HepG2 (cell line): ENCODE measurements at regions not wholly inside any gene's neighbourhood (a gene's known extent, or its start where the extent isn't known, plus 50 kb on each side); places are given as distances from the start of the nearest gene placed in this dataset.

Experiments used
- ATAC-seq: fragments of 200-7000 bp; cut with Tn5 transposase; 3 replicates; pipeline ENCODE4 v1.9.1; 2020; ENCODE audit warnings: mild to moderate bottlenecking, moderate library complexity
- BruUV-seq: library from RNA; stranded (reverse); fragments of 400-500 nt; replicated peaks from 2 replicates; lab custom pipeline; 2021; lab: Mats Ljungman, UMichigan
- CTCF ChIA-PET: fragments of 300-600 bp; formaldehyde crosslinking; extraction: SDS; loops from one replicate; lab custom pipeline; 2021; ENCODE audit warnings: low total read pairs, inconsistent platforms, low intra/inter-chr PET ratio; lab: Yijun Ruan, JAX
- POLR2A ChIA-PET: fragments of 350-600 bp; sonication (Branson Sonifier 250); formaldehyde crosslinking; loops from one replicate; lab custom pipeline; 2020; ENCODE audit warnings: antibody characterized with exemption, inconsistent platforms; lab: Yijun Ruan, JAX
- DNase-seq: peaks from one replicate; pipeline ENCODE4 v3.0.0-alpha.2; 2015; ENCODE audit warnings: low spot score
- FAIRE-seq: peaks from 3 replicates; lab custom pipeline; 2011; peaks lifted over from hg19 to GRCh38; lab: Jason Lieb, UNC
- H2AFZ ChIP-seq: one replicate; pipeline ENCODE4 v1.6.1; 2011; ENCODE audit warnings: low read length, inconsistent platforms
- H3K27ac ChIP-seq: fragments of 300-600 bp; 3 replicates; pipeline ENCODE4 v1.8.0; 2011; ENCODE audit warnings: mixed run types, mild to moderate bottlenecking, mixed read lengths, low read length, inconsistent platforms; ENCODE audit not compliant: insufficient read depth; ENCODE audit errors: extremely low read length
- H3K27me3 ChIP-seq, 2 experiments: fragments of 200-600 bp in 1 of 2; 2 replicates in 1 of 2; 3 replicates in 1 of 2; pipeline versions ENCODE4 v1.6.0 to v1.8.0; 2011; ENCODE audit warnings: low read length in 2 of 2, mild to moderate bottlenecking in 2 of 2, moderate library complexity in 2 of 2, inconsistent platforms in 1 of 2; ENCODE audit not compliant: insufficient read depth in 2 of 2, control insufficient read depth in 1 of 2
- H3K36me3 ChIP-seq, 2 experiments: fragments of 200-600 bp in 1 of 2; replicated peaks in 1 of 2; 2 replicates in 1 of 2; 3 replicates in 1 of 2; pipeline versions ENCODE4 v1.5.1 to v1.8.0; 2011; ENCODE audit warnings: low read length in 2 of 2, inconsistent platforms in 1 of 2; ENCODE audit not compliant: insufficient read depth in 2 of 2, control insufficient read depth in 1 of 2
- H3K4me1 ChIP-seq: 2 replicates; pipeline ENCODE4 v1.5.1; 2012; ENCODE audit warnings: low read length, inconsistent platforms; ENCODE audit not compliant: insufficient read depth
- H3K4me2 ChIP-seq: 2 replicates; pipeline ENCODE4 v1.6.0; 2011; ENCODE audit warnings: low read depth, low read length, inconsistent platforms
- H3K4me3 ChIP-seq, 3 experiments: fragments of 200-600 bp in 1 of 3; sonication (generic), shearing (Covaris generic) in 1 of 3; replicated peaks in 1 of 3; 2 replicates each; pipeline ENCODE4 v1.5.1; 2011 to 2016; ENCODE audit warnings: low read length in 3 of 3, inconsistent platforms in 2 of 3, low read depth in 2 of 3, mild to moderate bottlenecking in 2 of 3, control low read depth in 1 of 3, mixed read lengths in 1 of 3; ENCODE audit not compliant: insufficient read depth in 1 of 3
- H3K79me2 ChIP-seq: one replicate; pipeline ENCODE4 v1.6.1; 2011; ENCODE audit warnings: low read length, inconsistent platforms; ENCODE audit not compliant: insufficient read depth
- H3K9ac ChIP-seq: 2 replicates; pipeline ENCODE4 v1.6.0; 2011; ENCODE audit warnings: mild to moderate bottlenecking, low read depth, low read length, inconsistent platforms; ENCODE audit not compliant: insufficient read depth
- H3K9me3 ChIP-seq: 2 replicates; pipeline ENCODE4 v1.5.1; 2012; ENCODE audit warnings: mild to moderate bottlenecking, low read length
- H4K20me1 ChIP-seq: 2 replicates; pipeline ENCODE4 v1.6.0; 2011; ENCODE audit warnings: inconsistent platforms, mild to moderate bottlenecking, low read length, moderate library complexity; ENCODE audit not compliant: insufficient read depth
- GABPA ChIP-seq, 2 experiments: IDR thresholded peaks; 2 replicates each; pipeline ENCODE4 v1.6.1; 2011 to 2016; ENCODE audit warnings: low read depth in 2 of 2, low read length in 1 of 2, missing biosample characterization in 1 of 2, missing genetic modification characterization in 1 of 2
- IKZF5 ChIP-seq: IDR thresholded peaks from 2 replicates; pipeline ENCODE4 v1.6.1; 2018; ENCODE audit warnings: missing genetic modification reagents, mild to moderate bottlenecking, missing compliant biosample characterization
- ISX ChIP-seq: sonication (generic); formaldehyde crosslinking; conservative IDR thresholded peaks from 2 replicates; pipeline ENCODE4 v1.5.0; 2020; ENCODE audit warnings: missing genetic modification reagents
- KDM5B ChIP-seq: sonication (generic); formaldehyde crosslinking; IDR thresholded peaks from 2 replicates; pipeline ENCODE4 v1.4.0; 2020; ENCODE audit warnings: missing genetic modification reagents, mild to moderate bottlenecking, borderline replicate concordance
- MTF2 ChIP-seq: sonication (generic); formaldehyde crosslinking; IDR thresholded peaks from 2 replicates; pipeline ENCODE4 v1.5.0; 2020; ENCODE audit warnings: missing genetic modification reagents, borderline replicate concordance
- RFX5 ChIP-seq: IDR thresholded peaks from 2 replicates; pipeline ENCODE4 v1.6.1; 2011; ENCODE audit warnings: low read depth, low read length, improper control_type of control experiment
- STAT6 ChIP-seq: sonication (generic); formaldehyde crosslinking; IDR thresholded peaks from 2 replicates; pipeline ENCODE4 v1.4.0; 2020; ENCODE audit warnings: missing genetic modification reagents, mild to moderate bottlenecking, borderline replicate concordance
- TFDP1 ChIP-seq: IDR thresholded peaks from 2 replicates; pipeline ENCODE4 v1.6.1; 2016; ENCODE audit warnings: missing compliant biosample characterization, missing genetic modification reagents, borderline replicate concordance
- ZFP90 ChIP-seq: sonication (generic); formaldehyde crosslinking; IDR thresholded peaks from 2 replicates; pipeline ENCODE4 v1.8.0; 2022; ENCODE audit warnings: missing genetic modification reagents, mild to moderate bottlenecking, inconsistent platforms, borderline replicate concordance
- ZNF160 ChIP-seq: sonication (generic); formaldehyde crosslinking; IDR thresholded peaks from 2 replicates; pipeline ENCODE4 v1.8.0; 2022; ENCODE audit warnings: mild to moderate bottlenecking, inconsistent platforms, missing genetic modification reagents
- ZNF235 ChIP-seq: sonication (generic); formaldehyde crosslinking; IDR thresholded peaks from 2 replicates; pipeline ENCODE4 v1.8.1; 2023; ENCODE audit warnings: mild to moderate bottlenecking, missing genetic modification reagents, borderline replicate concordance
- ZNF556 ChIP-seq: sonication (generic); formaldehyde crosslinking; IDR thresholded peaks from 2 replicates; pipeline ENCODE4 v1.4.0; 2020; ENCODE audit warnings: mild to moderate bottlenecking, missing genetic modification reagents, borderline replicate concordance
- whole genome bisulfite sequencing: methylation state at CpG from one replicate; pipeline ENCODE4 v1.1.6; 2017; ENCODE audit warnings: low lambda C conversion rate; 5-methylcytosine and 5-hydroxymethylcytosine counted together
- in situ Hi-C: cut with HindIII; loops from 2 replicates; pipeline ENCODE4 v1.10.0; 2017; ENCODE audit warnings: low pct_unique_long_range_greater_than_20kb; ENCODE audit not compliant: extremely low pct_ligation_motif_present
- intact Hi-C: fragments of 100-400 bp; cut with micrococcal nuclease; formaldehyde crosslinking; loops from one replicate; pipeline ENCODE4 v1.10.0; 2022; ENCODE audit not compliant: unreplicated experiment
- TF ChIP-seq, protein P1 (sequence below): sonication (generic); formaldehyde crosslinking; IDR thresholded peaks from 2 replicates; pipeline ENCODE4 v1.4.0; 2020; ENCODE audit warnings: missing genetic modification reagents, borderline replicate concordance

GRCh38 chr12:29053567-29053966, 95.5 kb upstream of the FAR2 start (continued):
- TF ChIP-seq, protein P1, sequence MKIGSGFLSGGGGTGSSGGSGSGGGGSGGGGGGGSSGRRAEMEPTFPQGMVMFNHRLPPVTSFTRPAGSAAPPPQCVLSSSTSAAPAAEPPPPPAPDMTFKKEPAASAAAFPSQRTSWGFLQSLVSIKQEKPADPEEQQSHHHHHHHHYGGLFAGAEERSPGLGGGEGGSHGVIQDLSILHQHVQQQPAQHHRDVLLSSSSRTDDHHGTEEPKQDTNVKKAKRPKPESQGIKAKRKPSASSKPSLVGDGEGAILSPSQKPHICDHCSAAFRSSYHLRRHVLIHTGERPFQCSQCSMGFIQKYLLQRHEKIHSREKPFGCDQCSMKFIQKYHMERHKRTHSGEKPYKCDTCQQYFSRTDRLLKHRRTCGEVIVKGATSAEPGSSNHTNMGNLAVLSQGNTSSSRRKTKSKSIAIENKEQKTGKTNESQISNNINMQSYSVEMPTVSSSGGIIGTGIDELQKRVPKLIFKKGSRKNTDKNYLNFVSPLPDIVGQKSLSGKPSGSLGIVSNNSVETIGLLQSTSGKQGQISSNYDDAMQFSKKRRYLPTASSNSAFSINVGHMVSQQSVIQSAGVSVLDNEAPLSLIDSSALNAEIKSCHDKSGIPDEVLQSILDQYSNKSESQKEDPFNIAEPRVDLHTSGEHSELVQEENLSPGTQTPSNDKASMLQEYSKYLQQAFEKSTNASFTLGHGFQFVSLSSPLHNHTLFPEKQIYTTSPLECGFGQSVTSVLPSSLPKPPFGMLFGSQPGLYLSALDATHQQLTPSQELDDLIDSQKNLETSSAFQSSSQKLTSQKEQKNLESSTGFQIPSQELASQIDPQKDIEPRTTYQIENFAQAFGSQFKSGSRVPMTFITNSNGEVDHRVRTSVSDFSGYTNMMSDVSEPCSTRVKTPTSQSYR (CRISPR knock-in tag): no peak
- TF ChIP-seq ISX (CRISPR knock-in tag): no peak
- no peak for TF ChIP-seq GABPA (IDR thresholded peaks at IDR 0.05; ENCODE audit: low read depth, low read length)
- no peak for TF ChIP-seq GABPA (CRISPR knock-in tag; IDR thresholded peaks at IDR 0.05; ENCODE audit: low read depth)
- no peak for TF ChIP-seq ZFP90
- TF ChIP-seq RFX5: peak; percentile 96
- TF ChIP-seq KDM5B: no peak

DNA sequence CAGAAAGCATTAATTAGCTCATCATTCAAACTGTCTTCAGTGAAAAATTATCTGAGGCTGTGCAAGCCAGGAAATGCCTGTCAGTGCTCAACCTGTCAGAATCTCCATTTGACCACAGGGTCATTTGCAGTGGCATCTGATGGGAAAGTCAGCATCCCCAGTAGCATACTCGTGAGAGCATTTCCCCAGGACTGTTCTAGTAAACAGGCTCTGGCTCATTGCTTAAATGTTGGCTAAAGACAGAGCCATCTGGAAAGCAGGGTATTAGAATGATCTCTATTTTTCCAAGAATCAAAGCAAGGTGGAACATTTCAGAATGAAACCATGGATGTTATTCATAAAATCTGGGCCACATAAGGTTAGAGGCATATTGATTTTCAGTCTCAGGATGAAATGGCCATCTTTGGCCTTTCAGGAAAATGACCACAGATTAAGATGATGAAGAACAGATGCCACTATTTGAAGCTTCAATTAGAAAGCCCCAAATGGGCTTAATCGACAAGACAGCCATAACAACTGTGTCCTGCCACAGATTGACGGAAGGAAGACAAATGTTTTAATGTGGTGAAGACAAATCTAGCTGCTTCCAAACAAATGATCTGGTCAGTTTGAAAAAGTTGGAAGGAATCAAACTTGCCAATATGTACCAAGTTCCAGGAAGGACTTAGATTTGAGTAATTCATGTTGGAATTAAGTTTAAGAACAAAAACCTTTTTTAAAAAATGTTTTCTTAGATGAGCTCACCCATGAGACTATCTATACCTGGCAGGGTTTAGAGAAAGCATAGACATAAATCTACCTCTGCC, 94.0 kb upstream of the FAR2 start:
- Histone ChIP-seq H3K27me3 (no peaks in the 10 kb centered on the region), H3K4me3 (no peak overlapping the region), H3K9ac (no peak overlapping the region), H3K27ac (no peak overlapping the region), H2AFZ (no peak overlapping the region), H3K79me2 (no peaks in the 10 kb centered on the region), H3K4me1 (no peaks in the 10 kb centered on the region), H3K9me3 (no peaks in the 10 kb centered on the region; the same call in 1 of the 2 replicates), H3K36me3 (no peaks in the 10 kb centered on the region), H3K4me2 (no peak overlapping the region), H4K20me1 (no peaks in the 10 kb centered on the region)
- 22% methylated on average over 3 of the region's 3 CpGs for WGBS
- DNase-seq (no peak), FAIRE-seq (no peak), ATAC-seq (no peak)
- BruUV-seq: no TSS peak
- CTCF ChIA-PET: no interaction called here
- in situ Hi-C loops (no loop called here), intact Hi-C loops (no loop called here)
- POLR2A ChIA-PET: no interaction called here
- TF ChIP-seq MTF2 (CRISPR knock-in tag) (no peak), TFDP1 (no peak), IKZF5 (CRISPR knock-in tag) (no peak), STAT6 (CRISPR knock-in tag) (no peak), ZNF235 (CRISPR knock-in tag) (no peak), ZNF556 (no peak), ZNF160 (no peak)
